MCF 10A (cell line): ENCODE measurements at regions not wholly inside any gene's neighbourhood (a gene's known extent, or its start where the extent isn't known, plus 50 kb on each side); places are given as distances from the start of the nearest gene placed in this dataset.

Experiments used
- BruUV-seq: library from RNA; stranded (reverse); fragments of 400-500 nt; replicated peaks from 2 replicates; lab custom pipeline; 2021; lab: Mats Ljungman, UMichigan
- CTCF ChIA-PET: fragments of 300-600 bp; sonication (Branson Sonifier 250); formaldehyde crosslinking; extraction: SDS; loops from one replicate; lab custom pipeline; 2021; ENCODE audit warnings: antibody characterized with exemption, inconsistent platforms; lab: Yijun Ruan, JAX
- POLR2A ChIA-PET: fragments of 300-600, 350-650 bp; sonication (Branson Sonifier 250); formaldehyde crosslinking; extraction: SDS; loops from one replicate; lab custom pipeline; 2020; ENCODE audit warnings: antibody characterized with exemption, inconsistent platforms; lab: Yijun Ruan, JAX
- DNase-seq: peaks from one replicate; pipeline ENCODE4 v3.0.0-alpha.2; 2018; ENCODE audit not compliant: unreplicated experiment
- H3K27ac Mint-ChIP-seq: one replicate; pipeline ENCODE4 v1.8.0; 2022; ENCODE audit warnings: mild to moderate bottlenecking, low read depth, mixed read lengths; ENCODE audit not compliant: unreplicated experiment
- H3K27me3 Mint-ChIP-seq: one replicate; pipeline ENCODE4 v1.8.0; 2022; ENCODE audit warnings: mixed read lengths; ENCODE audit not compliant: insufficient read depth, unreplicated experiment
- H3K36me3 Mint-ChIP-seq: one replicate; pipeline ENCODE4 v1.8.0; 2022; ENCODE audit warnings: mild to moderate bottlenecking, moderate library complexity, mixed read lengths; ENCODE audit not compliant: insufficient read depth, unreplicated experiment
- H3K4me1 Mint-ChIP-seq: one replicate; pipeline ENCODE4 v1.8.0; 2022; ENCODE audit warnings: mixed read lengths; ENCODE audit not compliant: insufficient read depth, unreplicated experiment
- H3K4me3 Mint-ChIP-seq: one replicate; pipeline ENCODE4 v1.8.0; 2022; ENCODE audit warnings: mild to moderate bottlenecking, moderate library complexity, mixed read lengths; ENCODE audit not compliant: unreplicated experiment
- H3K9me3 Mint-ChIP-seq: one replicate; pipeline ENCODE4 v1.8.0; 2022; ENCODE audit warnings: mixed read lengths; ENCODE audit not compliant: unreplicated experiment
- intact Hi-C: fragments of 100-400 bp; cut with micrococcal nuclease; formaldehyde crosslinking; loops from 2 replicates; pipeline ENCODE4 v1.14.1; 2022
- TF ChIP-seq, protein P1 (sequence below): fragments of 200-600 bp; IDR thresholded peaks from one replicate; pipeline ENCODE4 v1.8.0; 2022; ENCODE audit warnings: antibody characterized with exemption, mild to moderate bottlenecking; ENCODE audit not compliant: unreplicated experiment

DNA sequence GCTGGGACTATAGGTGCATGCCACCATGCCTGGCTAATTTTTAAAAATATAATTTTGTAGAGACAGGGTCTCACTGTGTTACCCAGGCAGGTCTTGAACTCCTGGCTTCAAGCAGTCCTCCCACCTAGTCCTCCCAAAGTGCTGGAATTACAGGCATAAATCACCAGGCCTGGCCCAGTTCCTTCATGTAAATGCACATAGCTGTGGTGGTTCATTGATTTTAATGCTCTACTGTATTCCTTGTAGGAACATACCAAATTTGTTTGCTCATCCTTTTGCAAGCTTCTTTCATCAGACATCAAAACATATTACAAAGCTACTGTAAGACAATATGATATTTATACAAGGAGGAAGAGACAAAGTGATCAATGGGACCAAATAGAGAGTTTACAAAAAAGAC lies 237.5 kb upstream of the ESRRG start:
- DNase-seq = no peak
- intact Hi-C loops = loop anchor here (1.0 to 5.0 kb wide), 5 partner anchors 208 to 1211 kb away; no protein-coding TSS in a partner anchor
- TF ChIP-seq, protein P1, sequence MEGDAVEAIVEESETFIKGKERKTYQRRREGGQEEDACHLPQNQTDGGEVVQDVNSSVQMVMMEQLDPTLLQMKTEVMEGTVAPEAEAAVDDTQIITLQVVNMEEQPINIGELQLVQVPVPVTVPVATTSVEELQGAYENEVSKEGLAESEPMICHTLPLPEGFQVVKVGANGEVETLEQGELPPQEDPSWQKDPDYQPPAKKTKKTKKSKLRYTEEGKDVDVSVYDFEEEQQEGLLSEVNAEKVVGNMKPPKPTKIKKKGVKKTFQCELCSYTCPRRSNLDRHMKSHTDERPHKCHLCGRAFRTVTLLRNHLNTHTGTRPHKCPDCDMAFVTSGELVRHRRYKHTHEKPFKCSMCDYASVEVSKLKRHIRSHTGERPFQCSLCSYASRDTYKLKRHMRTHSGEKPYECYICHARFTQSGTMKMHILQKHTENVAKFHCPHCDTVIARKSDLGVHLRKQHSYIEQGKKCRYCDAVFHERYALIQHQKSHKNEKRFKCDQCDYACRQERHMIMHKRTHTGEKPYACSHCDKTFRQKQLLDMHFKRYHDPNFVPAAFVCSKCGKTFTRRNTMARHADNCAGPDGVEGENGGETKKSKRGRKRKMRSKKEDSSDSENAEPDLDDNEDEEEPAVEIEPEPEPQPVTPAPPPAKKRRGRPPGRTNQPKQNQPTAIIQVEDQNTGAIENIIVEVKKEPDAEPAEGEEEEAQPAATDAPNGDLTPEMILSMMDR = no peak
- ChIA-PET POLR2A (no interaction called here), CTCF (interaction anchor here (0.5 to 2.0 kb wide), 10 partner anchors 9 to 791 kb away, joined by 3 to 14 read pairs (median 3); no protein-coding TSS in a partner anchor)
- Mint-ChIP-seq H3K27ac (no peak overlapping the region), H3K9me3 (peaks cover 17% of the 10 kb centered on the region), H3K27me3 (no peaks in the 10 kb centered on the region), H3K4me1 (no peaks in the 10 kb centered on the region), H3K36me3 (no peaks in the 10 kb centered on the region), H3K4me3 (no peak overlapping the region)
- BruUV-seq = no TSS peak

DNA sequence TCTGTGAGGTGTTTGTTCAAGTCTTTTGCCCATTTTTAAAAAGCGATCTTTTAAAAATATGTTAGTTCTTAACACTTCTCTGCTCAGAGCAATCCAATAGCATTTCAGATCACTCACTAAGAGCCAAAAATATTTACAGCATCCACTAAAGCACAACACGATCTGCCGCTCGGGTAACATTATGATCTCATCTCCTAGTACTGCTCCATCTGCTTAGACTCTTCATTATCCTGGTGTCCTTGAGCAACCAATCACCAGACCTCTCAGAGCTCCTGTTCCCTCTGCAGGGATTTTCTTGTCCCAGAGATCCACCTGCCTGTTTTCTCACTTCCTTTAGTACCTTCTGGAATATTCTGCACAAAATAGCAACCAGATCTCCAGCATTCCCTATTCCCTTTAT lies 235.3 kb upstream of the ESRRG start:
- intact Hi-C loops = no loop called here
- H3K27me3 Mint-ChIP-seq = no peaks in the 10 kb centered on the region
- no peak for DNase-seq
- TF ChIP-seq, protein P1 = no peak
- no peaks in the 10 kb centered on the region for H3K36me3 Mint-ChIP-seq
- no peaks in the 10 kb centered on the region for H3K4me1 Mint-ChIP-seq
- CTCF ChIA-PET = interaction anchor here (0.8 to 1.4 kb wide), 3 partner anchors 13 to 250 kb away, joined by 4 to 6 read pairs (median 4); no protein-coding TSS in a partner anchor
- H3K9me3 Mint-ChIP-seq = peaks cover 24% of the 10 kb centered on the region
- POLR2A ChIA-PET = no interaction called here
- no TSS peak for BruUV-seq
- H3K4me3 Mint-ChIP-seq = no peak overlapping the region
- no peak overlapping the region for H3K27ac Mint-ChIP-seq

DNA sequence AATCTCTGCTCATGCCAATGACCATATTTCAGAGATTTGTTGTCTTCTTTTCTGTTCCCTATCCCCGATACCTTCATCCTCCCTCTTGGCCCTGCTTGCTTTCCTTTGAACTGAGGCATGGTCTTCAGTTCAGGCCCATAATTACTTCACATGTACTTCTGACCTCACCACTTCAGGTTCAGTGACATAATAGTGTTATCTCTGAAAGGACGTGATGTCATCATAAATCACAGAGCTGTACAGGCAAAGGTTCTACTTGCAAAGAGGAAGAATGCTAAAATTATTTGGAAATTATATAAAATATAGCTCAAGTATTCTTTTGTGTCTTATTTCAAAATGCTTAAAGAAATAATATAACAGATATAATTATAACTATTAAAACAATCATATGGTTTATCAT lies 230.3 kb upstream of the ESRRG start:
- Mint-ChIP-seq H3K4me3 (no peak overlapping the region), H3K9me3 (peaks cover 24% of the 10 kb centered on the region), H3K4me1 (no peaks in the 10 kb centered on the region), H3K36me3 (no peaks in the 10 kb centered on the region), H3K27me3 (no peaks in the 10 kb centered on the region), H3K27ac (no peak overlapping the region)
- ChIA-PET POLR2A (interaction anchor here (0.9 kb wide), 1 partner anchor 9 kb away, joined by 3 read pairs; no protein-coding TSS in a partner anchor), CTCF (interaction anchor here (0.6 to 0.9 kb wide), 4 partner anchors 19 to 436 kb away, joined by 3 to 5 read pairs (median 3); no protein-coding TSS in a partner anchor)
- no TSS peak for BruUV-seq
- no peak for DNase-seq
- intact Hi-C loops = no loop called here
- TF ChIP-seq, protein P1 = no peak

DNA sequence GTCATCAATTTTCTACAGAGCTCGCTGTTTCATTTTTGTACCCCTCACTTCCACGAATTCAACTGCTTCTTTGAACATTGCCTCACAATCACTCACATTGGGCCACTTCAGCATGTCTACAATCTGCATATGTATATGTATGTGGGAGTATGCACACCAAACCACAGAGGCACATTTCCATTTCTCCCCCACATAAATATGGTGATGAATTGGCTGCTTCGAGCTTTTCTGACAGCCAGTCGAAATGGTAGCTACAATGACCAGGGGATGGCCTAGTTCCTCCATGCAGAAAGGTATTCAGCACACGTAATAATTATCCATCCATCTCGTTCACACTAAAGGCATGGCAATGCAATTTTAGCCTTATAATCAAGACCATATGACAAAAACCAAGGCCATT lies 229.6 kb upstream of the ESRRG start:
- BruUV-seq = no TSS peak
- CTCF ChIA-PET = interaction anchor here (0.7 to 1.9 kb wide), 4 partner anchors 8 to 221 kb away, joined by 3 to 14 read pairs (median 4); no protein-coding TSS in a partner anchor
- intact Hi-C loops = no loop called here

More for the DNA sequence above, 229.6 kb upstream of the ESRRG start:
- no peaks in the 10 kb centered on the region for H3K27me3 Mint-ChIP-seq
- H3K36me3 Mint-ChIP-seq = no peaks in the 10 kb centered on the region
- no peaks in the 10 kb centered on the region for H3K4me1 Mint-ChIP-seq
- H3K4me3 Mint-ChIP-seq = no peak overlapping the region
- no peak overlapping the region for H3K27ac Mint-ChIP-seq
- no peak for DNase-seq
- TF ChIP-seq, protein P1 = no peak
- POLR2A ChIA-PET = no interaction called here
- H3K9me3 Mint-ChIP-seq = peaks cover 24% of the 10 kb centered on the region
